Loucy (cell line): ENCODE measurements at regions not wholly inside any gene's neighbourhood (a gene's known extent, or its start where the extent isn't known, plus 50 kb on each side); places are given as distances from the start of the nearest gene placed in this dataset.

Source experiments
- H2AFZ ChIP-seq: fragments of 200-600 bp; sonication (generic); 2 replicates; pipeline ENCODE4 v1.6.0; 2016; ENCODE audit warnings: antibody characterized with exemption, mild to moderate bottlenecking, low read length, moderate library complexity
- H3F3A ChIP-seq: fragments of 200-600 bp; 2 replicates; pipeline ENCODE4 v1.6.0; 2016; ENCODE audit warnings: antibody characterized with exemption, low read depth, mild to moderate bottlenecking
- H3K27me3 ChIP-seq: fragments of 200-600 bp; sonication (generic); 2 replicates; pipeline ENCODE4 v1.6.1; 2014; ENCODE audit warnings: low read length, mild to moderate bottlenecking; ENCODE audit not compliant: insufficient read depth, poor library complexity, severe bottlenecking
- H3K36me3 ChIP-seq: fragments of 200-600 bp; sonication (generic); 2 replicates; pipeline ENCODE4 v1.6.1; 2016; ENCODE audit warnings: low read length; ENCODE audit not compliant: insufficient read depth
- H3K4me1 ChIP-seq: fragments of 200-600 bp; sonication (generic); 2 replicates; pipeline ENCODE4 v1.5.1; 2014; ENCODE audit warnings: low read length, mild to moderate bottlenecking; ENCODE audit not compliant: insufficient read depth, poor library complexity, severe bottlenecking
- H3K4me2 ChIP-seq: fragments of 200-600 bp; sonication (generic); 2 replicates; pipeline ENCODE4 v1.6.0; 2014; ENCODE audit warnings: antibody characterized with exemption, low read length, low read depth, mild to moderate bottlenecking; ENCODE audit not compliant: poor library complexity, severe bottlenecking
- H3K4me3 ChIP-seq: fragments of 200-600 bp; sonication (generic); 2 replicates; pipeline ENCODE4 v1.5.1; 2014; ENCODE audit warnings: low read length, mild to moderate bottlenecking, mixed read lengths; ENCODE audit not compliant: poor library complexity, severe bottlenecking
- H3K79me2 ChIP-seq: fragments of 200-600 bp; sonication (generic); 2 replicates; pipeline ENCODE4 v1.6.1; 2014; ENCODE audit warnings: low read length; ENCODE audit not compliant: insufficient read depth
- H3K9ac ChIP-seq: fragments of 200-600 bp; sonication (generic); 2 replicates; pipeline ENCODE4 v1.6.0; 2014; ENCODE audit warnings: mild to moderate bottlenecking, low read depth, low read length, moderate library complexity; ENCODE audit not compliant: poor library complexity, severe bottlenecking
- H3K9me2 ChIP-seq: fragments of 200-600 bp; sonication (generic); replicated peaks from 2 replicates; pipeline ENCODE4 v1.6.1; 2016; ENCODE audit warnings: low read depth, low read length, mixed read lengths
- H3K9me3 ChIP-seq: fragments of 200-600 bp; sonication (generic); 2 replicates; pipeline ENCODE4 v1.6.1; 2014; ENCODE audit warnings: mild to moderate bottlenecking, antibody characterized with exemption, low read length, low read depth; ENCODE audit not compliant: insufficient read depth
- H4K20me1 ChIP-seq: fragments of 200-600 bp; sonication (generic); 2 replicates; pipeline ENCODE4 v1.6.0; 2014; ENCODE audit warnings: antibody characterized with exemption, low read length, mild to moderate bottlenecking; ENCODE audit not compliant: insufficient read depth, poor library complexity, severe bottlenecking
- CTCF ChIP-seq: fragments of 200-600 bp; sonication (generic); conservative IDR thresholded peaks from 2 replicates; pipeline ENCODE4 v1.5.1; 2014; ENCODE audit warnings: mild to moderate bottlenecking, antibody characterized with exemption, low read length
- EZH2phosphoT487 ChIP-seq: fragments of 200-600 bp; IDR thresholded peaks from 2 replicates; pipeline ENCODE4 v1.6.1; 2018; ENCODE audit warnings: antibody characterized with exemption, mild to moderate bottlenecking, moderate library complexity, borderline replicate concordance

GRCh38 chr14:26963711-26964110 is 365.9 kb upstream of the NOVA1 start:
- Histone ChIP-seq H2AFZ (no peak overlapping the region), H3K9ac (no peak overlapping the region), H3K79me2 (no peaks in the 10 kb centered on the region), H4K20me1 (no peaks in the 10 kb centered on the region), H3K4me2 (no peak overlapping the region), H3K36me3 (no peaks in the 10 kb centered on the region), H3K4me1 (no peaks in the 10 kb centered on the region), H3F3A (no peaks in the 10 kb centered on the region), H3K9me3 (no peaks in the 10 kb centered on the region), H3K4me3 (no peak overlapping the region), H3K9me2 (no peaks in the 10 kb centered on the region), H3K27me3 (no peaks in the 10 kb centered on the region)
- TF ChIP-seq CTCF = no peak

- Histone ChIP-seq H3K27me3 (no peaks in the 10 kb centered on the region), H3K79me2 (no peaks in the 10 kb centered on the region), H3K36me3 (no peaks in the 10 kb centered on the region), H3K9me3 (no peaks in the 10 kb centered on the region), H3F3A (no peaks in the 10 kb centered on the region), H3K4me2 (no peak overlapping the region), H2AFZ (no peak overlapping the region), H4K20me1 (no peaks in the 10 kb centered on the region), H3K4me1 (no peaks in the 10 kb centered on the region), H3K4me3 (no peak overlapping the region), H3K9ac (no peak overlapping the region), H3K9me2 (no peaks in the 10 kb centered on the region)
- TF ChIP-seq EZH2phosphoT487 (no peak), CTCF (no peak)
Measured at GRCh38 chr14:26965490-26965889, 367.7 kb upstream of the NOVA1 start.

- Histone ChIP-seq H3K9ac (no peak overlapping the region), H2AFZ (no peak overlapping the region), H3K4me2 (no peak overlapping the region), H3K36me3 (no peaks in the 10 kb centered on the region), H3K4me3 (no peak overlapping the region), H3K9me2 (no peaks in the 10 kb centered on the region), H3K27me3 (no peaks in the 10 kb centered on the region), H3K9me3 (no peaks in the 10 kb centered on the region), H4K20me1 (no peaks in the 10 kb centered on the region), H3K4me1 (no peaks in the 10 kb centered on the region), H3F3A (no peaks in the 10 kb centered on the region), H3K79me2 (no peaks in the 10 kb centered on the region)
- TF ChIP-seq EZH2phosphoT487 = no peak
- no peak for TF ChIP-seq CTCF
Measured at GRCh38 chr14:26966908-26967307, 369.1 kb upstream of the NOVA1 start.
